ENCODE measurements at regions not wholly inside any gene's neighbourhood (a gene's known extent, or its start where the extent isn't known, plus 50 kb on each side); places are given as distances from the start of the nearest gene placed in this dataset. TPM values are rescaled to one million over a fixed set of nuclear protein-coding genes. Genes with fewer than 3 reads are reported as not detected.

DNA sequence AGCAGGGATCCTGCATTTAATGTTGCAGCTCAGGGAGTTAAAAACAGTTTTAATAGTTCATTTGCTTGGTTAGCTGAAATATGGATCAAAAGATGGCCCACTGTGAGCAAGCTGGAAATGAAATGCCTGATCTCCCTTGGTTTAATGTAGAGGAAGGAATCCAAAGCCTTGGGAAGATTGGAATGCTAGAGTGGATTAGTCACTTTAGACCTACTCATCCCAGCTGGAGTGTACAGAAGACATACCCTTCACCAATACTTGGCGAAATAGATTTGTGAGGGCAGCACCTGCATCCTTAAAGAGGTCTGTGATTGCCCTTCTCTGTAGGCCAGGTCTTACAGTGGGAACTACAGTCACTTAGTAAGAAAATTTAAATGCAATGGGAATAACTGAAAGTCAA, 58.0 kb upstream of the KRAS start:
- Histone ChIP-seq H3K27ac (no peak overlapping the region), H3K4me1 (ENCODE audit: insufficient read depth) (no peaks in the 10 kb centered on the region), H3K27me3 (no peaks in the 10 kb centered on the region), H3K9me3 (no peaks in the 10 kb centered on the region), H3K36me3 (no peaks in the 10 kb centered on the region), H3K4me3 (no peak overlapping the region)
- TF ChIP-seq EP300 (IDR thresholded peaks at IDR 0.05) (no peak), CTCF (IDR thresholded peaks at IDR 0.05) (no peak), POLR2A (IDR thresholded peaks at IDR 0.05) (no peak)
- intact Hi-C loops (cut with DNase I), result no loop called here
- DNase-seq, result no peak
- WGBS, 3 donors, result 87 to 90% (median 89%) methylated on average over 1 of the region's 1 CpG

DNA sequence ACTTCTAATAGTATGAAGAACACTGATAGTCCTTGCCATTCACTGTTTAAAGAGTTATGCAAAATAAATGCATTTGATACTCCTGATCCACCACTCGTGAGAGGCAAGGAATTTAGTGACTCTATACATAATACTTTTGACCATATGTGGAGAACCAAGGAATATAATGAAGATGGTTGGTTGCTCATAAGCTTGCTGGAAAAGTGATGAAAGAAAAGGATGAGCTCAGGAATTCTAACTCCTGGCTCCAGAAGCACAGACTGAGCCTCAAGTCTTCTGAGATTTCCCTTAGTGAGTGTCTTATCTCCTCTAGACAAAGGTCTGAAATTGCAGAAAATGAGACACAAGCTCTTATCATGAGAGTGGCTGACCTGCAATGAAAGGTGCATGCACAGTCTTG, 57.1 kb upstream of the KRAS start:
- intact Hi-C loops (cut with DNase I), result no loop called here

DNA sequence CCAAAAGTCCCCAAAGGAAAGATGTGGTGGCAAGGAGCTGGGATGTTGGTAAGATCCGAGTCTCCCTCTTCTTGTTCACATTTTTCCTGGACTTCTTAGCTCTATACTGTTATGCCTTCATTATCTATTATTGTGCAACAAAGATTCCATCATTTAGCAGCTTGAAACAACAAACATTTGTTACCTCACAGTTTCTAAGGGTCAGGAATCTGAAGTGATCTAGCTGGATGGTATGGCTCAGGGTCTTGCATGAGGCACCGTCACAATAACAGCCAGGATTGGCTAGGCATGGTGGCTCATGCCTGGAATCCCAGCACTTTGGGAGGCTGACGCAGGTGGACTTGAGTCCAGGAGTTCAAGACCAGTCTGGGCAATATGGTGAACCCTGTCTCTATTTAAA, 51.1 kb upstream of the KRAS start:
- Histone ChIP-seq H3K4me3 (no peak overlapping the region), H3K36me3 (no peaks in the 10 kb centered on the region), H3K9me3 (no peaks in the 10 kb centered on the region), H3K27ac (no peak overlapping the region), H3K27me3 (no peaks in the 10 kb centered on the region), H3K4me1 (ENCODE audit: insufficient read depth) (no peaks in the 10 kb centered on the region)
- no peak for TF ChIP-seq EP300 (IDR thresholded peaks at IDR 0.05)
- no peak for TF ChIP-seq POLR2A (IDR thresholded peaks at IDR 0.05)
- no peak for TF ChIP-seq CTCF (IDR thresholded peaks at IDR 0.05)
- intact Hi-C loops (cut with DNase I), result no loop called here
- 63 to 77% (median 75%) methylated on average over 3 of the region's 3 CpGs for WGBS, 3 donors
- no peak for DNase-seq

More for the DNA sequence above, 57.1 kb upstream of the KRAS start:
- no peaks in the 10 kb centered on the region for H3K27me3 ChIP-seq
- no peaks in the 10 kb centered on the region for H3K9me3 ChIP-seq
- H3K36me3 ChIP-seq, result no peaks in the 10 kb centered on the region
- TF ChIP-seq EP300 (IDR thresholded peaks at IDR 0.05) (no peak), POLR2A (IDR thresholded peaks at IDR 0.05) (no peak), CTCF (IDR thresholded peaks at IDR 0.05) (no peak)
- no peak for DNase-seq
- no peak overlapping the region for H3K27ac ChIP-seq
- H3K4me3 ChIP-seq, result no peak overlapping the region
- WGBS, 3 donors, result 40 to 52% (median 47%) methylated on average over 1 of the region's 1 CpG
- no peaks in the 10 kb centered on the region for H3K4me1 ChIP-seq (ENCODE audit: insufficient read depth)

Small RNAs in the stretch of these regions (small RNA-seq; reads per million reads assigned to genes)
- not detected for gene AC092451.1
- not detected for gene RNU4-67P

Data from ovary (tissue), 7 donors.